CD4-positive, alpha-beta memory T cell (primary cell): ENCODE measurements at regions not wholly inside any gene's neighbourhood (a gene's known extent, or its start where the extent isn't known, plus 50 kb on each side); places are given as distances from the start of the nearest gene placed in this dataset.

Experiments
- CTCF ChIA-PET: fragments of 350-600 bp; sonication (Branson Sonifier 250); formaldehyde crosslinking; loops from one replicate; lab custom pipeline; 2021; ENCODE audit warnings: inconsistent platforms; ENCODE audit not compliant: partially characterized antibody; lab: Charles Lee
- POLR2A ChIA-PET: fragments of 350-600 bp; sonication (Branson Sonifier 250); formaldehyde crosslinking; loops from one replicate; lab custom pipeline; 2021; ENCODE audit not compliant: partially characterized antibody; lab: Charles Lee
- DNase-seq, 5 donors: peaks; one replicate each; pipeline versions ENCODE4 v3.0.0 to v3.0.0-alpha.2; 2020 to 2022; ENCODE audit warnings: mixed read lengths in 1 of 5
- H3K27ac ChIP-seq: one replicate; pipeline ENCODE4 v1.7.0; 2013; ENCODE audit warnings: low read depth, low read length
- H3K27me3 ChIP-seq: 2 replicates; pipeline ENCODE4 v1.7.0; 2013; ENCODE audit warnings: mild to moderate bottlenecking, low read length, moderate library complexity; ENCODE audit not compliant: insufficient read depth
- H3K36me3 ChIP-seq: 2 replicates; pipeline ENCODE4 v1.7.0; 2013; ENCODE audit warnings: mild to moderate bottlenecking, low read length, moderate library complexity; ENCODE audit not compliant: insufficient read depth
- H3K4me1 ChIP-seq: 2 replicates; pipeline ENCODE4 v1.7.0; 2013; ENCODE audit warnings: mild to moderate bottlenecking, low read length, moderate library complexity; ENCODE audit not compliant: insufficient read depth
- H3K4me3 ChIP-seq, 2 donors: one replicate each; pipeline ENCODE4 v1.7.0; 2013; ENCODE audit warnings: low read length in 2 of 2, mild to moderate bottlenecking in 1 of 2
- H3K9me3 ChIP-seq, 2 donors: one replicate each; pipeline ENCODE4 v1.7.0; 2013; ENCODE audit warnings: low read length in 2 of 2, control low read depth in 1 of 2; ENCODE audit not compliant: control insufficient read depth in 1 of 2
- H3K27ac Mint-ChIP-seq, 7 donors: one replicate each; pipeline ENCODE4 v1.8.0; 2020 to 2021; ENCODE audit warnings: mixed read lengths in 7 of 7, mild to moderate bottlenecking in 6 of 7, inconsistent platforms in 3 of 7, moderate library complexity in 3 of 7
- H3K27me3 Mint-ChIP-seq, 2 donors: one replicate each; pipeline ENCODE4 v1.8.0; 2020 to 2021; ENCODE audit warnings: mixed read lengths in 2 of 2
- H3K36me3 Mint-ChIP-seq, 2 donors: one replicate each; pipeline ENCODE4 v1.8.0; 2020 to 2021; ENCODE audit warnings: mixed read lengths in 2 of 2, inconsistent platforms in 1 of 2, mild to moderate bottlenecking in 1 of 2
- H3K4me1 Mint-ChIP-seq, 4 donors: one replicate each; pipeline ENCODE4 v1.8.0; 2020 to 2021; ENCODE audit warnings: mixed read lengths in 4 of 4, mild to moderate bottlenecking in 1 of 4
- H3K4me3 Mint-ChIP-seq, 8 donors: one replicate each; pipeline ENCODE4 v1.8.0; 2020 to 2021; ENCODE audit warnings: mixed read lengths in 8 of 8, mild to moderate bottlenecking in 7 of 8, moderate library complexity in 6 of 8, inconsistent platforms in 3 of 8
- H3K9me3 Mint-ChIP-seq, 8 donors: one replicate each; pipeline ENCODE4 v1.8.0; 2020 to 2021; ENCODE audit warnings: mixed read lengths in 8 of 8, mild to moderate bottlenecking in 5 of 8, inconsistent platforms in 3 of 8, moderate library complexity in 1 of 8
- intact Hi-C: fragments of 100-400 bp; cut with micrococcal nuclease; formaldehyde crosslinking; loops from one replicate; pipeline ENCODE4 v1.15.1; 2023

DNA sequence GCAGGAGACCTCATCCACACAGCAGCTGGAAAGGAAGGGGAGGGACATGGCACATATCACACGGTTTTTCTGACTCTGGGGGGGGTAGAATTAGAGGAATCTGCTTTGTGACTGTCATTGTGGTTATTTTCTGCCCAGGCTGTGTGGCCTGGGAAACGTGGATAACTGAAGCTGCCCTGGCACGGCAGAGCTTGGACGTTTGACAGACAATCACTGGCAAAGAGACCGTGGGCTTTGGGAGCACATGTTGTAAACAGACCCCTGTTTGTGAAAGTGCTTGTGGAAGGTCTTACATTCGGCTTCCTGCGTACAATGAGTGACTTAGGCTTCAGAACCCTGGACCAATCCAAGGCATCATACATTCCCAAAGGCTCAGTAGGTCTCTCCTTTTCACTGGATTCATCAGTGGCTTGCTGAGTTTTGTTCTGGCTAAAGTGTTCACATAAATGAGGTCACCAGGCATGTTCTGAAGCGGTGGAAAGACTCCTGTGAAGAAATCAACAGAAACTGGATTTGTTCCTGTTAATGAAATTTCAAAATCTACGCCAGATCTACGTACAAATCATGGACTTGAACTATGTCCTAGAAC is 188.2 kb downstream of the TEX36 start:
- H3K36me3 Mint-ChIP-seq, result no peaks in the 10 kb centered on the region
- CTCF ChIA-PET, result no interaction called here
- H3K27ac ChIP-seq, result no peak overlapping the region
- no peaks in the 10 kb centered on the region for H3K9me3 ChIP-seq
- H3K9me3 Mint-ChIP-seq, result peaks cover 0 to 5% (median 0%) of the 10 kb centered on the region in 8 donors
- H3K4me1 ChIP-seq, result no peaks in the 10 kb centered on the region
- H3K36me3 ChIP-seq, result no peaks in the 10 kb centered on the region
- intact Hi-C loops, result no loop called here
- DNase-seq, result no peak
- H3K27me3 ChIP-seq, result no peaks in the 10 kb centered on the region
- H3K4me1 Mint-ChIP-seq, result no peaks in the 10 kb centered on the region
- no peak overlapping the region for H3K4me3 ChIP-seq
- H3K4me3 Mint-ChIP-seq, result no peak overlapping the region
- POLR2A ChIA-PET, result no interaction called here
- H3K27me3 Mint-ChIP-seq, result no peaks in the 10 kb centered on the region
- H3K27ac Mint-ChIP-seq, result no peak overlapping the region

DNA sequence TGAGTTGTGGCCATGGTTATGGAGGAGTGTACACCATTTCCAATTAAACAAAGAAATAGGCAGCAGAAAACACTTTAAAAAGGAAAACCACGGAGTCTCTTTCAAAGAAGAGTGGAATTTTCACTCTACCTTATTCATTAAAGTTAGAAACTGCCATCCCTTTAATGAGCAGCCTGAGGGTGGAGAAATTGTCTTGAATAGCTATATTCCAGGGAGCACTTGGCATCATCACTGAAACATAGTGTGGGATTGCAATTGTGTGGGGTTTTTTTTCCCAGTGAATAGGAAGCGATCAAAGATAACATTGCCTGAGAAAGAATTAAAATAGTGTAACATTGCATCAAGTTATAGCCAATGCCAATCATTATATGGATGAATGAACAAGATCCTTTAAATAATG is 191.6 kb downstream of the TEX36 start:
- H3K4me1 Mint-ChIP-seq, result no peaks in the 10 kb centered on the region
- CTCF ChIA-PET, result no interaction called here

DNA sequence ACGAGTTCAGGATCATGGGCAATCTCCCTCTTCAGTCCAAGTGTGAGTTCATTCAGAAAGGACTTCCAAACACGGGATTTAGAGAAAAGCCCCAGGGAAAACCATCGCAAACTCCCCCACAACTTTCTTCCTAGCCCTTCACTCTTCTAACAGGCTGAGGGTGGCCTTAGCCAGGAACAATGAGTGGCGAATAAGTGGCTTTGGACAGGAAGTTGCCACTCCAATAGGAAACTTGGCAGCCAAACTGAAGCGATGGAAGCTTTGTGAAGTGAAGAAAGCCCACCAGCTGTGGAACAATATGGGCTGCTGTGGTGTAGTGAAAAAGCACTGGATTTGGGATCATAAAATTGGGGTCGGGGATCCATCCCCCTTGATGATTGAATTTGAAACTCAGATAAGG is 193.2 kb downstream of the TEX36 start:
- POLR2A ChIA-PET, result no interaction called here
- no peaks in the 10 kb centered on the region for H3K4me1 Mint-ChIP-seq
- intact Hi-C loops, result no loop called here

More for the DNA sequence above, 191.6 kb downstream of the TEX36 start:
- POLR2A ChIA-PET, result no interaction called here
- Mint-ChIP-seq H3K27ac (no peak overlapping the region), H3K9me3 (peaks cover 0 to 3% (median 0%) of the 10 kb centered on the region in 8 donors), H3K27me3 (peaks cover 0 to 1% of the 10 kb centered on the region in 2 donors), H3K36me3 (no peaks in the 10 kb centered on the region), H3K4me3 (no peak overlapping the region)
- Histone ChIP-seq H3K4me1 (no peaks in the 10 kb centered on the region), H3K9me3 (no peaks in the 10 kb centered on the region), H3K4me3 (no peak overlapping the region), H3K27ac (no peak overlapping the region), H3K36me3 (no peaks in the 10 kb centered on the region), H3K27me3 (no peaks in the 10 kb centered on the region)
- DNase-seq, result no peak
- intact Hi-C loops, result no loop called here

DNA sequence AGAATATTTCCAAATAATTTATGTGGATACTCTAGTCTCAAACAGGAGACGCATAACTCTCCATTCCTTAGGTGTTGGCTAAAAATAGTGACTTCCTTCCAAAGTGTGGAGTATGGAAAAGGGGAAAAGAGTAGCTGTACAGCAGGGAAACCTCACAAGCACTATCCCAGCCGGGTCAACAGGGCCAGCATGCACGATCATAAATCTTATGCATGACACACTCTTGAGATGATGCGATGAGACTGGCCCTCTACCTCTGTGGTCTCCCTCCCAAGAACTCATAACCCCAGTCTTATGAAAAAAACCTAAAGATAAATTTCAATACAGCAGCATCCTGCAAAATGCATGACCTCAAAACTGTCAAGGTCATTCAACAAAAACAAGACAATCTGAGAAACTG is 197.3 kb downstream of the TEX36 start:
- Mint-ChIP-seq H3K27me3 (peaks cover 1 to 5% of the 10 kb centered on the region in 2 donors), H3K36me3 (no peaks in the 10 kb centered on the region), H3K27ac (no peak overlapping the region), H3K9me3 (peaks cover 0 to 2% (median 0%) of the 10 kb centered on the region in 8 donors), H3K4me1 (no peaks in the 10 kb centered on the region), H3K4me3 (no peak overlapping the region)
- intact Hi-C loops, result no loop called here
- no peak overlapping the region for H3K4me3 ChIP-seq
- no peaks in the 10 kb centered on the region for H3K9me3 ChIP-seq
- no peaks in the 10 kb centered on the region for H3K36me3 ChIP-seq
- H3K4me1 ChIP-seq, result no peaks in the 10 kb centered on the region
- no peaks in the 10 kb centered on the region for H3K27me3 ChIP-seq
- H3K27ac ChIP-seq, result no peak overlapping the region
- no peak for DNase-seq
- POLR2A ChIA-PET, result no interaction called here
- CTCF ChIA-PET, result no interaction called here

More for the DNA sequence above, 193.2 kb downstream of the TEX36 start:
- DNase-seq, result no peak
- H3K27me3 ChIP-seq, result no peaks in the 10 kb centered on the region
- no peaks in the 10 kb centered on the region for H3K9me3 ChIP-seq
- Mint-ChIP-seq H3K9me3 (peaks cover 0 to 4% (median 0%) of the 10 kb centered on the region in 8 donors), H3K36me3 (no peaks in the 10 kb centered on the region), H3K27me3 (peaks cover 0 to 4% of the 10 kb centered on the region in 2 donors), H3K4me3 (no peak overlapping the region), H3K27ac (no peak overlapping the region)
- CTCF ChIA-PET, result no interaction called here
- no peak overlapping the region for H3K4me3 ChIP-seq
- no peaks in the 10 kb centered on the region for H3K4me1 ChIP-seq
- no peak overlapping the region for H3K27ac ChIP-seq
- H3K36me3 ChIP-seq, result no peaks in the 10 kb centered on the region

DNA sequence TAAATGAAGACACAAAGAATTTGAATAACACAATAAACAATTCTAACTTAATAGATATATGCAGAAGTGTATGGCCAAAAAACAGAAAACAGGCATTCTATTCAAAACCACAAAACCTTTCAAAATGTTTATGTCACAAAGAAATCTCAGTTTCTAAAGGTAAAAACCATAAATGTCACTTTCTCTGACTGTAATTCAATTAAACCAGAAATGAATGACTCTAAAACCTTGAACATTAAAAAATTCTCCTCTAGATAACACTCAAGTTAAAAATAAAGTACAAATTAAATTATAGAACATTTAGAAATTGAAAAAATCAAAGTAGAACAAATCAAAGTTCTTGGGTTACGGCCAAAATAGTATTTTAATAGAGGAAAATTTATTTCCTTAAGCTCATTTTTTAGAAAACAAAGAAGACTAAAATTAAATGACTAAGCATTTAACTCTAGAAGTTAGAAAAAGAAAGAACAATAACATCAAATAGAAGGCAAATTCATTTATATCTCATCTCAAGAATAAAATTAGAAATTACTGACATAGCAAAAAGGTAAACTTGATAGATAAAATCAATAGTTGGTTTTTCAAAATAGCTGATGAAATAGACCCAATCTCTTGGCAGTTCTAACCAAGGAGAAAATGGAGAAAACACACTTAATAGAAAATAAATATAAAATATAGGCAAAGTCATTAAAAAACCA is 198.8 kb downstream of the TEX36 start:
- no peak for DNase-seq
- H3K4me1 ChIP-seq, result no peaks in the 10 kb centered on the region
- H3K9me3 ChIP-seq, result no peaks in the 10 kb centered on the region
- intact Hi-C loops, result no loop called here
- Mint-ChIP-seq H3K4me3 (no peak overlapping the region), H3K36me3 (no peaks in the 10 kb centered on the region), H3K27ac (no peak overlapping the region), H3K4me1 (no peaks in the 10 kb centered on the region), H3K27me3 (peaks cover 4 to 9% of the 10 kb centered on the region in 2 donors), H3K9me3 (peaks cover 0 to 4% (median 0%) of the 10 kb centered on the region in 8 donors)
- H3K36me3 ChIP-seq, result no peaks in the 10 kb centered on the region
- CTCF ChIA-PET, result no interaction called here
- no peak overlapping the region for H3K4me3 ChIP-seq
- POLR2A ChIA-PET, result no interaction called here
- H3K27ac ChIP-seq, result no peak overlapping the region
- H3K27me3 ChIP-seq, result no peaks in the 10 kb centered on the region

DNA sequence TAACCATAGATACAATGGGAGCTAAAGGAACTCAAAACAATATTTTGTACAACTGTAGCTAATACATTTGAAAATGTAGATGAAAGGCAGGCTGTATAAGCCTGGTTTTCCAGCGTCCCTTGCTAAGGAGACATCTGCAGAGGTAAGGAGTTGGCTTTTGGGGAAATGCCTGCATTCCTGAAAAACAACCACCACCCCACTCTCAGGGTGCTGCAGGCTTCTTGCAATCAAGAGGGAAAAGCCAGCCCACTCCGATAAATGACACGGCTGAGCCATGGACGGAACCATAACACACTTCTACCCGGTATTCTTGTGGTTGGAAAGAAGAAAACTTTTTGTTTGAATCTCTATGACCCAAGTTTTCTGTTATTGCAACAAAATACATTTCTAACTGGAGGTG is 200.3 kb downstream of the TEX36 start:
- ChIA-PET CTCF (no interaction called here), POLR2A (no interaction called here)
- Mint-ChIP-seq H3K9me3 (peaks cover 0 to 4% (median 0%) of the 10 kb centered on the region in 8 donors), H3K36me3 (no peaks in the 10 kb centered on the region), H3K4me1 (no peaks in the 10 kb centered on the region), H3K4me3 (no peak overlapping the region), H3K27ac (peak overlapping the region in 1 of 7 donors; percentile 27), H3K27me3 (peaks cover 4 to 9% of the 10 kb centered on the region in 2 donors)
- H3K36me3 ChIP-seq, result no peaks in the 10 kb centered on the region
- H3K27me3 ChIP-seq, result no peaks in the 10 kb centered on the region
- no peak for DNase-seq
- no peak overlapping the region for H3K27ac ChIP-seq
- no peaks in the 10 kb centered on the region for H3K4me1 ChIP-seq
- intact Hi-C loops, result no loop called here
- H3K9me3 ChIP-seq, result no peaks in the 10 kb centered on the region
- H3K4me3 ChIP-seq, result no peak overlapping the region

DNA sequence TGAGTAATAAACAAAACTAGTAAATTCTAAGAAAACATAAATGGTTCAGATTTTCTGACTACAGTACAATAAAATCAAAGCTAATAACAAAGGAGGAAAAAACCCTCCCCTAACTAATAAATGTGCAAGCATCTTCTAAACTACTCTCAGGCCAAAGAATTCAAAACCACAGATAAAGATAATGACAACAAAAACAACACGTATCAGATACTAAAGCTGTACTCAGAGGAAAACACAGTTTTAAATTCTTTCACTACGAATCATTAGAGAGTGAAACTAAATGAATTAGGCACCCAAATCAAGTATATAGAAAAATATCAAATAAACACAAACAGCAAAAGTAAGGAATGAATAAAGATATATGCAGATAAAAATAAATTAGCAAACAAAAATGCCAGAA is 200.9 kb downstream of the TEX36 start:
- Histone ChIP-seq H3K9me3 (no peaks in the 10 kb centered on the region), H3K27ac (no peak overlapping the region), H3K27me3 (no peaks in the 10 kb centered on the region), H3K36me3 (no peaks in the 10 kb centered on the region), H3K4me1 (no peaks in the 10 kb centered on the region), H3K4me3 (no peak overlapping the region)
- Mint-ChIP-seq H3K27me3 (peaks cover 4 to 9% of the 10 kb centered on the region in 2 donors), H3K36me3 (no peaks in the 10 kb centered on the region), H3K27ac (peak overlapping the region in 1 of 7 donors; percentile 28), H3K4me1 (no peaks in the 10 kb centered on the region), H3K4me3 (peak overlapping the region in 1 of 8 donors; percentile 11), H3K9me3 (peaks cover 0 to 4% (median 0%) of the 10 kb centered on the region in 8 donors)
- ChIA-PET POLR2A (no interaction called here), CTCF (no interaction called here)
- intact Hi-C loops, result no loop called here
- DNase-seq, result no peak
